ENCODE measurements at regions not wholly inside any gene's neighbourhood (a gene's known extent, or its start where the extent isn't known, plus 50 kb on each side); places are given as distances from the start of the nearest gene placed in this dataset.

DNA sequence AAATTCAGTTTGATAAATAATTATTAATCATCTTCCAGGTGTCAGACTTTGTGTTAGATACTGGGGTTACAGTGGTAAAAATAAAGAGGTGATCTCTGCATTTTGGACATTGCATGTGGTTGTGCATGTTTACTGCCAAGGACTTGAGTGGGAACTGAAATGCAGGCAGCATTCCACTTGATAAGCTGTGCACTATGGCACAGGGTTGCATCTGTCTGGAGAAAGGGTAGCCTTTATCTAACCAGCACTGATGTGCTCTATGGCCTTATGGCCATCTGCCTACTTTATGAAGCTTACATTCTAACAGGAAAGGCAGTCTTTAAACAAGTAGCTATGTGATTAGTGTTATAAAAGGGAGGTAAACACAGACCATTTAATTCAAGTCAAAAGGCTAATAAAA is 53.0 kb upstream of the MLIP start:
- POLR2A ChIA-PET, result no interaction called here
- 0 out of 3 replicates have a peak, but pooled peaks cover 7% of the 10 kb centered on the region for H3K4me1 ChIP-seq
- CTCF ChIA-PET, result interaction anchor here (0.6 kb wide), 1 partner anchor 1364 kb away, joined by 4 read pairs; no protein-coding TSS in a partner anchor
- FAIRE-seq, result no peak
- H3K9me3 ChIP-seq, result no peaks in the 10 kb centered on the region
- DNase-seq (ENCODE audit: low read depth in 1 of 2, low spot score in 1 of 2), result no peak
- ATAC-seq, result no peak
- H3K4me3 ChIP-seq, result no peak overlapping the region
- H3K4me2 ChIP-seq, result no peak overlapping the region
- TF ChIP-seq JUNB (IDR thresholded peaks at IDR 0.05), result no peak
- no peak for TF ChIP-seq ZSCAN20 (CRISPR knock-in tag; IDR thresholded peaks at IDR 0.05)
- TF ChIP-seq FOXS1 (CRISPR knock-in tag; IDR thresholded peaks at IDR 0.05), result no peak
- no peak for TF ChIP-seq TFCP2L1 (CRISPR knock-in tag; IDR thresholded peaks at IDR 0.05)
- TF ChIP-seq RARB (CRISPR knock-in tag; IDR thresholded peaks at IDR 0.05), result no peak
- no peak for TF ChIP-seq CEBPB (IDR thresholded peaks at IDR 0.05)
- no peak for TF ChIP-seq HEYL (CRISPR knock-in tag; IDR thresholded peaks at IDR 0.05)
- no peak for TF ChIP-seq SREBF2 (IDR thresholded peaks at IDR 0.05)
- no peak for TF ChIP-seq RAD21 (conservative IDR thresholded peaks at IDR 0.05 in 1 of 2, IDR thresholded peaks at IDR 0.05 in 1 of 2)
- TF ChIP-seq ZFP36 (IDR thresholded peaks at IDR 0.05; ENCODE audit: borderline replicate concordance, partially characterized antibody), result no peak
- no peak overlapping the region for H3K27ac ChIP-seq

DNA sequence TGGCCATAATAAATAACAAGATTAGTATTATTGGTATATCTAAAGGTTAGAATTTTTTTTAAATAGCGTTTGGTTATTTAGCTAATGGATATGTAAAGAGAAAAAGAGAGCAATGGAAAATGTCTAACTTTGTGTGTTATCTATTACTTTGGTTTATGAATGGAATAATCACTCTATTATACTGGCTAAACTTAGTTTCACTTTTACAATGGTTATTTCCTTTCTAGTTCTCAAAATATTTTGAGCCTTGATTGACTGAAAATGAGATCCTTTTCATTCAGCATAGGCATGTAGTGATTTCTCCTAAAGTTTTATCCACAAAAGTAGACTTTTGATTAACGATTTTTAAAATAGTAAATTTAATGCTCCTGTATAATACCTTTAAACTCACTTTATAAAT is 51.6 kb upstream of the MLIP start:
- Histone ChIP-seq H3K4me3 (no peak overlapping the region), H3K9me3 (no peaks in the 10 kb centered on the region), H3K4me1 (no peaks in the 10 kb centered on the region), H3K27ac (no peak overlapping the region), H3K4me2 (peak overlapping the region; percentile 41; the same call in 2 of the 3 replicates)
- 41% methylated on average over 2 of the region's 2 CpGs for WGBS (ENCODE audit: missing lambda C conversion rate)
- TF ChIP-seq NPAS2 (CRISPR knock-in tag; IDR thresholded peaks at IDR 0.05; ENCODE audit: borderline replicate concordance), result no peak
- DNase-seq (ENCODE audit: low read depth in 1 of 2, low spot score in 1 of 2), result no peak
- CTCF ChIA-PET, result interaction anchor here (1.0 kb wide), 1 partner anchor 28 kb away, joined by 3 read pairs; no protein-coding TSS in a partner anchor
- POLR2A ChIA-PET, result no interaction called here
- FAIRE-seq, result no peak
- ATAC-seq, result no peak

GRCh38 chr6:54060286-54060685 is 51.0 kb upstream of the MLIP start:
- TF ChIP-seq SREBF2 (IDR thresholded peaks at IDR 0.05) (no peak), HOXB13 (CRISPR knock-in tag; IDR thresholded peaks at IDR 0.05; ENCODE audit: low read depth) (no peak)
- ATAC-seq (no peak), DNase-seq (ENCODE audit: low read depth in 1 of 2, low spot score in 1 of 2) (no peak), FAIRE-seq (no peak)
- no peaks in the 10 kb centered on the region for H3K9me3 ChIP-seq
- ChIA-PET CTCF (interaction anchor here (1.0 kb wide), 1 partner anchor 27 kb away, joined by 3 read pairs; no protein-coding TSS in a partner anchor), POLR2A (no interaction called here)
- 64% methylated on average over 2 of the region's 2 CpGs for WGBS (ENCODE audit: missing lambda C conversion rate)
- H3K27ac ChIP-seq, result no peak overlapping the region
- no peak overlapping the region for H3K4me2 ChIP-seq
- H3K4me3 ChIP-seq, result no peak overlapping the region
- H3K4me1 ChIP-seq, result no peaks in the 10 kb centered on the region

Small RNA genes lying in the stretch of these regions (small RNA-seq; reads per million reads assigned to genes)
- gene ERHP2, result 0 reads per million in 6 experiments
